ENCODE measurements at regions not wholly inside any gene's neighbourhood (a gene's known extent, or its start where the extent isn't known, plus 50 kb on each side); places are given as distances from the start of the nearest gene placed in this dataset.

DNA sequence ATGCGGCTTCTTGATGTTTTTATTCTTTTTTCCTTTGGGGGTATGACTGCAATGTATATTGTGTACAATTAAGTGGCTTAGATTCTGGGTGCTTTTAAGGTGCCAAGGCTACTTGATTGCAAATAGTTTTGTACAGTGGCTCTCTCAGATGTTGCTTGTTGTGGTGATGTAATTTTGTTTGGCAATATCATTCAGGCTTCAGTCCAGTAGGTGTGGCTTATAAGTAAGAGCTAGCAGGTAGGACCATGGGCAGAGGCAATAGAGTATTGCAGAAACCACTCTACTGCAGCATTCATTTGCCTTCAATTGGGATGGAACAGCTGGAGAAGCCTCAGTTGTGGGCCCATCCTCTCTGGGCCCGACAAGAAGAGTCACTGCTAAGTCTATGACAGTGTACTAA is 407.9 kb upstream of the MAN1A1 start:
- no peak for TF ChIP-seq EZH2phosphoT487 (IDR thresholded peaks at IDR 0.05; ENCODE audit: low read depth)
- TF ChIP-seq, protein P1, sequence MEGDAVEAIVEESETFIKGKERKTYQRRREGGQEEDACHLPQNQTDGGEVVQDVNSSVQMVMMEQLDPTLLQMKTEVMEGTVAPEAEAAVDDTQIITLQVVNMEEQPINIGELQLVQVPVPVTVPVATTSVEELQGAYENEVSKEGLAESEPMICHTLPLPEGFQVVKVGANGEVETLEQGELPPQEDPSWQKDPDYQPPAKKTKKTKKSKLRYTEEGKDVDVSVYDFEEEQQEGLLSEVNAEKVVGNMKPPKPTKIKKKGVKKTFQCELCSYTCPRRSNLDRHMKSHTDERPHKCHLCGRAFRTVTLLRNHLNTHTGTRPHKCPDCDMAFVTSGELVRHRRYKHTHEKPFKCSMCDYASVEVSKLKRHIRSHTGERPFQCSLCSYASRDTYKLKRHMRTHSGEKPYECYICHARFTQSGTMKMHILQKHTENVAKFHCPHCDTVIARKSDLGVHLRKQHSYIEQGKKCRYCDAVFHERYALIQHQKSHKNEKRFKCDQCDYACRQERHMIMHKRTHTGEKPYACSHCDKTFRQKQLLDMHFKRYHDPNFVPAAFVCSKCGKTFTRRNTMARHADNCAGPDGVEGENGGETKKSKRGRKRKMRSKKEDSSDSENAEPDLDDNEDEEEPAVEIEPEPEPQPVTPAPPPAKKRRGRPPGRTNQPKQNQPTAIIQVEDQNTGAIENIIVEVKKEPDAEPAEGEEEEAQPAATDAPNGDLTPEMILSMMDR (IDR thresholded peaks at IDR 0.05; ENCODE audit: low read depth, low read length), result no peak
